ENCODE measurements at regions not wholly inside any gene's neighbourhood (a gene's known extent, or its start where the extent isn't known, plus 50 kb on each side); places are given as distances from the start of the nearest gene placed in this dataset.

GRCh38 chr2:107063228-107063627 lies 177.3 kb upstream of the ST6GAL2 start:
- Histone ChIP-seq H4K20me1 (ENCODE audit: insufficient read depth) (no peaks in the 10 kb centered on the region), H2AFZ (no peak overlapping the region), H3K4me1 (replicated peaks; ENCODE audit: insufficient read depth) (no peaks in the 10 kb centered on the region), H3K4me3 (no peak overlapping the region), H3K79me2 (ENCODE audit: low read depth) (no peaks in the 10 kb centered on the region), H3K27ac (no peak overlapping the region), H3K27me3 (ENCODE audit: insufficient read depth, low read depth) (peaks cover 19% of the 10 kb centered on the region), H3K4me2 (no peak overlapping the region), H3K36me3 (ENCODE audit: low read depth) (no peaks in the 10 kb centered on the region), H3K9me3 (ENCODE audit: insufficient read depth, low read depth) (no peaks in the 10 kb centered on the region), H3K9me2 (ENCODE audit: insufficient read depth) (no peaks in the 10 kb centered on the region), H3F3A (ENCODE audit: insufficient read depth, low read depth) (no peaks in the 10 kb centered on the region)
- POLR2A ChIA-PET (ENCODE audit: unreplicated experiment), result no interaction called here
- TF ChIP-seq, protein P1, sequence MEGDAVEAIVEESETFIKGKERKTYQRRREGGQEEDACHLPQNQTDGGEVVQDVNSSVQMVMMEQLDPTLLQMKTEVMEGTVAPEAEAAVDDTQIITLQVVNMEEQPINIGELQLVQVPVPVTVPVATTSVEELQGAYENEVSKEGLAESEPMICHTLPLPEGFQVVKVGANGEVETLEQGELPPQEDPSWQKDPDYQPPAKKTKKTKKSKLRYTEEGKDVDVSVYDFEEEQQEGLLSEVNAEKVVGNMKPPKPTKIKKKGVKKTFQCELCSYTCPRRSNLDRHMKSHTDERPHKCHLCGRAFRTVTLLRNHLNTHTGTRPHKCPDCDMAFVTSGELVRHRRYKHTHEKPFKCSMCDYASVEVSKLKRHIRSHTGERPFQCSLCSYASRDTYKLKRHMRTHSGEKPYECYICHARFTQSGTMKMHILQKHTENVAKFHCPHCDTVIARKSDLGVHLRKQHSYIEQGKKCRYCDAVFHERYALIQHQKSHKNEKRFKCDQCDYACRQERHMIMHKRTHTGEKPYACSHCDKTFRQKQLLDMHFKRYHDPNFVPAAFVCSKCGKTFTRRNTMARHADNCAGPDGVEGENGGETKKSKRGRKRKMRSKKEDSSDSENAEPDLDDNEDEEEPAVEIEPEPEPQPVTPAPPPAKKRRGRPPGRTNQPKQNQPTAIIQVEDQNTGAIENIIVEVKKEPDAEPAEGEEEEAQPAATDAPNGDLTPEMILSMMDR (conservative IDR thresholded peaks at IDR 0.05), result no peak
- no peak for TF ChIP-seq EZH2 (IDR thresholded peaks at IDR 0.05; ENCODE audit: low read depth)
- no peak for DNase-seq
- CTCF ChIA-PET, result no interaction called here
- no TSS peak for BruUV-seq (replicated peaks)
- intact Hi-C loops (cut with micrococcal nuclease; ENCODE audit: unreplicated experiment), result no loop called here

DNA sequence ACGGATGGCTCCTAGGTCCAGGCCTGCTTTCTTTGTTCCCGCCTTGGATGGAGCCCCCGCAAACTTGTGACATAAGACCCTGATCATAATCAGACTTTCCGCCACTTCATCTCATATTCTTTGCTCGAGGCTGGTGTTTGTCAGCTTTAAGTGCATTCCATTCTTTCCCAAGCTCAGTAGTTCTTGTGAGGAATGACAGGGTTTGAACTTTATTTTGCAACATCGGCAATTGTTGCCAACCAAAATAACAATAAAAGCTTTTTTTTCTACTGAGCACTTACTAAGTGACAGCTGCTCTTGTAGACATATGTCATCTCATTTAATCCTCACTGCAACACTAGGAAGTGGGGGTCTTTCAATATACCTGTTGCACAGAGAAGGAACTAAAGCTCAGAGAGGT lies 178.8 kb upstream of the ST6GAL2 start:
- ChIA-PET POLR2A (ENCODE audit: unreplicated experiment) (no interaction called here), CTCF (no interaction called here)
- Histone ChIP-seq H3K27ac (no peak overlapping the region), H3K9me2 (ENCODE audit: insufficient read depth) (no peaks in the 10 kb centered on the region), H3K27me3 (ENCODE audit: insufficient read depth, low read depth) (peaks cover 25% of the 10 kb centered on the region), H3K4me3 (no peak overlapping the region), H3F3A (ENCODE audit: insufficient read depth, low read depth) (no peaks in the 10 kb centered on the region), H3K79me2 (ENCODE audit: low read depth) (no peaks in the 10 kb centered on the region), H3K36me3 (ENCODE audit: low read depth) (no peaks in the 10 kb centered on the region), H4K20me1 (ENCODE audit: insufficient read depth) (no peaks in the 10 kb centered on the region), H3K4me1 (replicated peaks; ENCODE audit: insufficient read depth) (no peaks in the 10 kb centered on the region), H2AFZ (no peak overlapping the region), H3K4me2 (no peak overlapping the region), H3K9me3 (ENCODE audit: insufficient read depth, low read depth) (no peaks in the 10 kb centered on the region)
- no TSS peak for BruUV-seq (replicated peaks)
- DNase-seq, result no peak
- intact Hi-C loops (cut with micrococcal nuclease; ENCODE audit: unreplicated experiment), result no loop called here
- no peak for TF ChIP-seq EZH2 (IDR thresholded peaks at IDR 0.05; ENCODE audit: low read depth)
- TF ChIP-seq, protein P1 (conservative IDR thresholded peaks at IDR 0.05), result no peak

DNA sequence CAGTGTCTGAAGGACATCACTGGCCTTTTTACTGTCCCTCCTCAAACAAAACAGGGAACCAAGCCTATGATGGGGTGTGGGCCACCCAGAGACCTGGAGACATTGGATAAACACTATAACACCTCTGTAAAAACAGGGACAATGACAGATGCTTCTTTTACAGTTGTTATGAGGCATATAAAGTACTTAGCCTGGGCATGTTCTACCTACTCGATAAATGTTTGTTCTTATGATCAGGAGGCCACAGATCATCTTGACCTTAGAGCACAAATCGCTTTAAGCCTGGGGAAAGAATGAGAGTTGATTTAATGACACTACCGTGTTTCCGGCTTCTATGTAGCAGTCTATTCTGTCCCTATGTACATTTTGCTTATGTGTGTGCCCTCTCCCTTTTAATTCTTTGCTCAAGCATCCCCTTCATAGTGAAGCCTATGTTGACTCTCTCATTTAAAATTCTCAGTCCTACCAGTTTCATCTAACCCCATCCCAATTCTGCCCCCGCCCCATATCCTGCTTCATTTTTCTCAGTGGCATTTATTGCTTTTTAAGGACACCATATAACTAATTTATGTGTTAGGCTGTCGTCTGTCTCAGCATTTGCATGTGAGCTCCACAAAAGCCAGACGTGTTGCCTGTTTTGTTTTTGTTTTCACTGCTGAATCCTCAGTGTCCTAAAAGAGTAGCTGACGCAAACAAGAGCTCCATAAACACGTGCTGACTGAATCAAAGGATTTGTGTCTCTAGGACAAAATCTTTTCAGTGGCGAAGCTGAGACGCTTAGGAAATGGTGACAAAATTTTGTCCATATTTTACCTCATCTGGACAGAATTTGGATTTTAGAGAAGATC lies 182.3 kb upstream of the ST6GAL2 start:
- no peaks in the 10 kb centered on the region for H3K9me2 ChIP-seq (ENCODE audit: insufficient read depth)
- H4K20me1 ChIP-seq (ENCODE audit: insufficient read depth), result no peaks in the 10 kb centered on the region
- H3K4me1 ChIP-seq (replicated peaks; ENCODE audit: insufficient read depth), result no peaks in the 10 kb centered on the region
- H3K79me2 ChIP-seq (ENCODE audit: low read depth), result no peaks in the 10 kb centered on the region
- H3K27me3 ChIP-seq (ENCODE audit: insufficient read depth, low read depth), result peaks cover 27% of the 10 kb centered on the region
- H3K9me3 ChIP-seq (ENCODE audit: insufficient read depth, low read depth), result no peaks in the 10 kb centered on the region
- no peak overlapping the region for H3K27ac ChIP-seq
- no peak overlapping the region for H3K4me3 ChIP-seq
- ChIA-PET CTCF (no interaction called here), POLR2A (ENCODE audit: unreplicated experiment) (no interaction called here)
- H2AFZ ChIP-seq, result no peak overlapping the region
- H3F3A ChIP-seq (ENCODE audit: insufficient read depth, low read depth), result no peaks in the 10 kb centered on the region
- BruUV-seq (replicated peaks), result no TSS peak
- H3K36me3 ChIP-seq (ENCODE audit: low read depth), result no peaks in the 10 kb centered on the region
- DNase-seq, result no peak
- intact Hi-C loops (cut with micrococcal nuclease; ENCODE audit: unreplicated experiment), result no loop called here
- TF ChIP-seq EZH2 (IDR thresholded peaks at IDR 0.05; ENCODE audit: low read depth), result no peak
- TF ChIP-seq, protein P1 (conservative IDR thresholded peaks at IDR 0.05), result no peak
- H3K4me2 ChIP-seq, result no peak overlapping the region
